ENCODE measurements at regions not wholly inside any gene's neighbourhood (a gene's known extent, or its start where the extent isn't known, plus 50 kb on each side); places are given as distances from the start of the nearest gene placed in this dataset.

DNA sequence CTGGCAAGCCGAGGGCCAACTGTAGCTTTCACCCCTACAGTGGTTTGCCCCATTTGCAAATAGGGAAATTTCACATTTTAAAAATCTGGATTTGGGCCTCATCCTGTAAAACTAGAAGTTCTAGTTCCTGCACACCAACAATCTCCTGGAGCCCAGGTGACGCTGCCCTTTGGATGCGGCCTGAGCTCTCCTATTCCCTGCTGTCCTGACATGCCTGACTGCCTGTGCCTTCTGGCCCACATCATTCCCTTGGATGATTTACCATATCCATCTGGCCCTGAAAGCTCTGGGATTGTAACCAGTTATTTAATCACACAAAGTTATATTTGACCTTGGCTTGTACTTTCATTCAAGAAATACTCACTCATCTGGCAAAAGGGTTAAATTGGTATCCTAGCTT is 272.3 kb downstream of the ARRDC4 start:
- TF ChIP-seq, protein P1, sequence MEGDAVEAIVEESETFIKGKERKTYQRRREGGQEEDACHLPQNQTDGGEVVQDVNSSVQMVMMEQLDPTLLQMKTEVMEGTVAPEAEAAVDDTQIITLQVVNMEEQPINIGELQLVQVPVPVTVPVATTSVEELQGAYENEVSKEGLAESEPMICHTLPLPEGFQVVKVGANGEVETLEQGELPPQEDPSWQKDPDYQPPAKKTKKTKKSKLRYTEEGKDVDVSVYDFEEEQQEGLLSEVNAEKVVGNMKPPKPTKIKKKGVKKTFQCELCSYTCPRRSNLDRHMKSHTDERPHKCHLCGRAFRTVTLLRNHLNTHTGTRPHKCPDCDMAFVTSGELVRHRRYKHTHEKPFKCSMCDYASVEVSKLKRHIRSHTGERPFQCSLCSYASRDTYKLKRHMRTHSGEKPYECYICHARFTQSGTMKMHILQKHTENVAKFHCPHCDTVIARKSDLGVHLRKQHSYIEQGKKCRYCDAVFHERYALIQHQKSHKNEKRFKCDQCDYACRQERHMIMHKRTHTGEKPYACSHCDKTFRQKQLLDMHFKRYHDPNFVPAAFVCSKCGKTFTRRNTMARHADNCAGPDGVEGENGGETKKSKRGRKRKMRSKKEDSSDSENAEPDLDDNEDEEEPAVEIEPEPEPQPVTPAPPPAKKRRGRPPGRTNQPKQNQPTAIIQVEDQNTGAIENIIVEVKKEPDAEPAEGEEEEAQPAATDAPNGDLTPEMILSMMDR (IDR thresholded peaks at IDR 0.05; ENCODE audit: low read length): no peak
- no peak for TF ChIP-seq EZH2 (IDR thresholded peaks at IDR 0.05; ENCODE audit: borderline replicate concordance, low read length)
